Fibroblast of skin of back (primary cell): ENCODE measurements at regions not wholly inside any gene's neighbourhood (a gene's known extent, or its start where the extent isn't known, plus 50 kb on each side); places are given as distances from the start of the nearest gene placed in this dataset.

Experiments used
- DNase-seq: peaks from one replicate; pipeline ENCODE4 v3.0.0-alpha.2; 2013

DNA sequence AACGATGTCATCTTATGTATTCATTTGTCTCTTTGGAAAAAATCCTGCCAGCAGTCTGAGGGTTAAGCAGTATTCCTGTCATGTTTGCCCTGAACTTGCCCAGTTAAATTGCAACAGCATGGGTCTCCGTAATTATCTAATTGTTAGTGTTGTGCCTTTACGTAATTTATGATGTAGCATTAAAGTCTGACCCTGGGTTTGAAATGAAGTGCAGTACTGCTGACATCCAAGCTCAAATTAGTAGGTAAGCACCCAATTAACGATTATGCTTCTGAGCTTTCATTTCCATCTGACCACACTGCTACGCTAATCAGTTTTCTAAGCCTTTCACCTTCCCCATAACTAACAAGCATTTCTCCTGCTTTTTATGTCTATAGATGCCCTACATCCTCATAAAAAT is 241.8 kb downstream of the ARRDC4 start:
- DNase-seq = no peak

DNA sequence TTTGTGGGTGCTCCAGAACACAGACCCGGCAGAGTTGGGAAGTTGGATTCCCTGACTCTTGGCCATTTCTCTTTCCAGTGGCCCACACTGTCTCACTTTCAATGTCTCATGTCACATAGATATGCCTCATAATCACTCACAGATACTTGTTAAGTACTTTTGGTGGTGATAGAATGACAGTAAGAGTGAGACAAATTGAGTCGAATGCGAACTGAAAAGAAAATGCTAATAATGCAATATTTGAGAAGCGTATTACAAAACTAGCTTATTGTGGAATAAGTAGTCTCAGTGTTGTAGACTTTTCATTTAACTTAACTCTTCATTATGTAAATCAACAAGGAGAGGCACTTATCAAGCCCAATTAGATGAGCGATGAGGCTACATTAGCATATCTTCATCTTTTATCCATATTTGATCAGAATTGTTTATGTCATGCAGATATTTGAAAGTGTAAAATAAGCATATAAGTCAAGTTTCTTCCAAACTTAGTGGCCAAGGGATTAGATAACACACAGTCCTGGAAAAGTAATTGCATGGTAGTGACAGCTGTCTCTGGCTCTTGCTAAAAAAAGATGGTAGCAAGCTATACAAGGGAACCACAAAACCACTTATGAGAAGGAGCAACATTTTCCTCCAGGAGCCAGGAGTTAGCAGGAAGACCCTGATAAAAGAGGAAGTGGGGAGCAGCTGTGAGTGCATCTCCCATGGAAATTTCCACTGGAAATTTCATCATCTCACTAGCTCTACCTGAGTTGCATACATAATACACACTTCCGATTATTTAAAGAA is 243.6 kb downstream of the ARRDC4 start:
- DNase-seq = no peak

DNA sequence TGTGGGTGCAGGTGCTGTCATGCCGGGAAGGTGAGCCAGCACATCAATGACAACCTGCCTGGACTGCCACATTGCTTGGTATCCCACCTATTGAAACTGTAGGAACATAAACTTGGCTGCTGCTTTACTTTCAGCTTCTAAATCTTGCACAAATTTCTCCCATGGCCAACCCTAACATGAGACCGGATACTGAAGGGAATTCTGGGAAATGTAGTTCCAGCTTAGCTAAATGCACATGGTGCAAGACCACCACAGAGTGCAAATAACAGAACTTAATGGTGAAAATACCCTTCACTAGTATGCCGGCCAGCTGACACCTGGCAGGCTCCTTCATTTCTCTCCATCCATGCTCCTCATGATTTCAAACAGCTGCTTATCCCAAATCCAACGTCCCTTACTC is 247.4 kb downstream of the ARRDC4 start:
- no peak for DNase-seq

DNA sequence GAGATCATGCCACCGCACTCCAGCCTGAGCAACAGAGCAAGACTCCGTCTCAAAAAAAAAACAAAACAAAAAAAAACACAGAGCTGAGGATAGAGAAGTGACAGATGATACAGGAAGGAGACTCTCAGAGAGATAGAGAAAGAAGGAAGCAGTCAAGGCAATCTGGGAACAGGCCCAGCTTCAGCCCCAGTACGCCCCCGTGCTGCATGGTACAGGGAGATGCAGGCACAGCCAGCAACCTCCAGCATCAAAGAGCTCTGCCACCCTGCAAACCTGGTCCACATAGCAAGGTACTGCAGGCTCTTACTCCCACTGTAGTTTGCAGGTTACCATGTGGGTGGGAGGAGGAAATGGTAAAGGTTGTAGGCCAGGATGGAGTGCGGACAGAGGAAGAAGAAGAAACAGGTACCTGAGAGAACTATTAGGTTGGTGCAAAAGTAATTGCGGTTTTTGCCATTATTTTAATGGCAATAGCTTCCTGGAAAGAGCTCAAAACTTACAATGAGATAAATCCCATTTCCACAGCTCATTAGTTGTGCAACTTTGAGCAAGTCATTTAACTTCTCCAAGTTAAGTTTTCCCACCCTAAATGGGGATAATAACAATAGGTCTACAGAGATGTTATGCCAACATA is 253.0 kb downstream of the ARRDC4 start:
- no peak for DNase-seq

DNA sequence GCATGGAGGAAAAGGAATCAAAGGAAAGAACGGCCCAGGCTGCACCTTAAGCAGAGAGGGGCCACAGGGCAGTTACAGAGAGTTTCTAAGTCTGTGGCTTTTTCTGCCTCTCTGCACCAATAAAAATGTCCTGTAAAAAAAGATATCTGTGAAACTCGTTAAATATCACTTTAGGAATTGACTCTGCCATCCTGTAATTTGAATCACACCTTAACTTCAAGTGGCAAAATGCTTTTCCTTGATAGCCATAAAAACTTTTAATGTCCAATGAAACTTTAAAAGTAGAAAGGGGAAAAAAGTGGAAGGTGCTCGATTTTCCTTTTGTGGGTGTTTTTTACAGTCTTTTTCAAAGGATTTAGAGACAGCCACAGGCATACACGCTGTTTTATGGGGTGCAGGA is 255.7 kb downstream of the ARRDC4 start:
- DNase-seq = no peak

DNA sequence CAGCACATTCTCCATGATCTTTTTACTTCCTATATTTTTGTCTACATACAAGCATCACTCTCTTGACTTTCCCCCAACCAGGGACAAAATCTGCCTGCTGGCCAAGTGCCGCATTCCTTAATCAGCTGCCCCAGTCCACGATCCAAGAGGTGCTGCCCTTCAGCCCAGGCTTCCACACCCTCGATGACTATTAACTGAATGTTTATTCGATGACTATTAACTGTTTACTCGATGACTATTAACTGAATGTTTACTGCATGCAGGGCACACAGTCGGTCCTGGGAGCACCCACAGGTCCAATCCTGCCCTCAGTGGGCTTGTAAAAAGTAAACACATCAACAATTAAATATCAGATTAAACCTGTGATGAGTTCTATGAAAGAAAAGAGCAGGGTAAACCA is 256.9 kb downstream of the ARRDC4 start:
- no peak for DNase-seq

DNA sequence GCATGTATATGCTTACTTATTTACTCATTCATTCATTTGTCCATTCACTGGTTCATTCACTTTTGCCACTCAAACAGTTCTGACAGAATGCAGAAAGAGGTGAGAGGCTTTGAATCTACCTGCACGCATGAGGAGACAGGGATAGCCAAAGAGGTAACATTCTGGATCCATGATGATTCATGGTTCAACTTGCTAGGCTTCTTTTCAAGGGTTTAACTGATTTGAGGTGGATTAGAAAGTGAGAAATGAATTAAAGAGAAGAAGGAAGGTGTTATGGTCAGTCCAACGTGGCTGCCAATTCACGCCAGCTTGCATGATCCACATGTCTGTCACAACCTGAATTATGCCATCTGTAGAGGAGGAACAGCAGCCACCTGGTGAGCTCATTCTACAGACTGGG is 260.6 kb downstream of the ARRDC4 start:
- no peak for DNase-seq

DNA sequence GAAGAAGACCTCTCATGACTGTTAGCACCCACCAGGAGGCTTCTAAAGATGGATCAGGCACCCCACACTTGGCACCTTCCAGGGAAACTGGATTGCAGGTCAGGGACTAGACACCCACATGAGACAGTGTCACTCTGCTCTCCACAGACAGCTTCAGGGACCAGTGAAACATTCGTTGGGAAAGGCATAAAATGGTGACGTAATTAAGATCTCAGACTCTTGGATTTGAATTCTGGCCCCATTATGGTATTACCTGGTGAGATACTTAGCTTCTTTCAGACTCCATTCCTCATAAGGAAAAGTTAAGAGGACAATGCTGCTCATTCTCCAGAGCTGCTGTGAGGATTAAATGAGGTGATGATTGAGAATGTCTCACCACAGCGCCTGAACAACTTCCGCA is 261.1 kb downstream of the ARRDC4 start:
- DNase-seq = no peak

DNA sequence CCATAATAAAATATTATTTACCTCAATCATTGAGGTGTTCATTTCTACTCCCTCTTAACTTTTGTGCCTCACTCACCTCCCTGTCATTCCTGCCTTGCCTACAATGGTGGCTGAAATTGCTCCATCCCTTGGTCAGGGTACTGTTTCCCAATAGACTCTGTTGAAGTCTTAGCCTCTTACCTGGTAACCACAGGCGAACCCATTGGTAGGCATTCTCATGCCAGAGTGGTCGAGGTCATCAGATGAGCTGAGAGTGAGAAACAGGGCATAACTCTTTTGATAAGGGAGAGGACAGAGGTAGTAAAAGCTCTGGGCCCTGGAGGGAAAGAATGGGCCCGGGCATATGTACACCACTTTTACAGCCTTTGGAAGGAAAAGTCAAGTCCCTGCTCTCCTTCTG is 265.6 kb downstream of the ARRDC4 start:
- DNase-seq = no peak

DNA sequence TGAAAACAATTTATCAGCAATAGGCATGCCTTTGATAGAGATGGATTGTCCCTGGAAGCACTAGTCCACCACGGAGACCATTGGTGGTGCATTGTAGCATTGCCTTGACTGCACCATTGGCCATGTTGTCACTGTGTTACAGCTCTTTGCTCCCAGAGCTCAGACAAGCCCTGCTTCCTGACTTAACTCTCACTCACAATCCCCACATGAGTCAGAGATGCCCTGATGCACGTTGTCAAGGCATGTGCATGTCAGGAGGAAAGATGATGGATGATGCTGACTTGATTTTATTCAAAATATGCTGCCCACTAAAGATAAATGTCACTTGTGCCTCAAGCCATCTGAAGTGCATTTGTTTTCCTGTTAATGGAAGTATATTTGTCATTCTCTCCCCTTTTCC is 266.1 kb downstream of the ARRDC4 start:
- no peak for DNase-seq

DNA sequence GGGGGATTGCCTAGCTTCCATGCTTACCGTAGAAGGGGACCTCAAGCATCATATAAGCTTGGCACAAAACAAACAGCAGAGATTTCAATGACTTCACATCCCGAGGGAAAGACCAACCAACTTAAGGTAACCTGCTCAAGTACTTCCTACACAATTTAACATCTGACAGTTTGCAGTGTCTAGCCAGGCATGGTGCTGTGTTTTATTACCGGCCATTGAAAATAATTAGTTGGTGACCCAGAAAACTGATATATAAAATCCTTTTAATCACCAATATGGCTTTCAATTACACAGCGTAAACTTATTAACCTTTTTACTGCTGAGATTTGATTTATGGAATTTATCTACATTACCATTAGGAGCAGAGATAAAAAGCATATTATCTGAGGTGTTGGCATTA is 268.3 kb downstream of the ARRDC4 start:
- no peak for DNase-seq

DNA sequence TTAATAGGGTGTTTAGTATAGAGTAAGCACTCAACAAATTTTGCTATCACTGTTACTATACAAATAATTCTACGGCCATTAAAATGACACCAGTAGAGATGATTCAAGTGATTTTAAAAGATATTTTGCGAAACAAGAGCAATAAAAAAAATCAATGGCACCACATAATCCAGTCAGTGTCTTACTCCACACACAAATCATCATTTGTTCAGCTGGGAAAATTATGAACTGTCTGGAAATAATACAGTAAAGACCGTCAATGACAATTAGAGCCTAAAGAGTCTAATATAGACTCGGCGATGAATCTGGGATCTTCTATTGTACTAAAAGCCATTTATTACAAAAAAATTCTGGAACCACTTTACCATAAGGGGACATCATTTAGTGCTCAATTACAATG is 270.5 kb downstream of the ARRDC4 start:
- DNase-seq = no peak

DNA sequence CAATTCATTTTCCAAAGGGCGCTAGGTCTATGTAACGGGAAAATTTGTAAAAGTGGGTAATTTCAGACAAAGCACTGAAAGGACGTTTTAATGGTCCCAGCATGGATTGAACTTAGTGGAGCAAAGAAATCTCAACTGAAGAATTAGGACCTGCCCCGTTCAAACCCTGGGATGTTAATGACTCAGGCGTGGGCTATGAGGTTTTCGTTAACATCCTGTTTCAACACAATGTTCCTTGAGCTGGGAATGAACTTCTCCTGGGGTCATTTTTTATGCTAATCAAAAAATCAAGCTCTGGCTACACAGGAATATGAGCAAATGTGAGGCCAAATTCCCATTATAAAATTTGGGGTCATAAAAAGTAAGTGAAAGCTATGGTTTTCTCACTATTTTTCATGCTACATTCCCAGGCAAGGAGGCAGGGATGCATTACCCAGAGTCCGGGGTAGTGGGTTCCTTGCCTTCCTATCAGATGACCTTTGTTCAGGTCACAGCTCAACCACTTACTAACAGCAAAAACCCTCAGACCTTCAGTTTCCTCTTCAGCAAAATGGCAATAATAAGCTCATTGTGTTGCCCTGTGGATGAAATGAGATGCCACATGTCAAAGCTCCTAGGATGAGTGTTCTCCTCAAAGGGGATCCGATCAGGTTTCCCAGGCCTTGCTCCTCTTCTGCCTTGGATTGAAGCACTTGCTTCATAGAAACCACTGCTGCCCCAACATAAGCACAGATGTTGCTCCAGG is 271.4 kb downstream of the ARRDC4 start:
- no peak for DNase-seq

DNA sequence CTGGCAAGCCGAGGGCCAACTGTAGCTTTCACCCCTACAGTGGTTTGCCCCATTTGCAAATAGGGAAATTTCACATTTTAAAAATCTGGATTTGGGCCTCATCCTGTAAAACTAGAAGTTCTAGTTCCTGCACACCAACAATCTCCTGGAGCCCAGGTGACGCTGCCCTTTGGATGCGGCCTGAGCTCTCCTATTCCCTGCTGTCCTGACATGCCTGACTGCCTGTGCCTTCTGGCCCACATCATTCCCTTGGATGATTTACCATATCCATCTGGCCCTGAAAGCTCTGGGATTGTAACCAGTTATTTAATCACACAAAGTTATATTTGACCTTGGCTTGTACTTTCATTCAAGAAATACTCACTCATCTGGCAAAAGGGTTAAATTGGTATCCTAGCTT is 272.3 kb downstream of the ARRDC4 start:
- DNase-seq = no peak

DNA sequence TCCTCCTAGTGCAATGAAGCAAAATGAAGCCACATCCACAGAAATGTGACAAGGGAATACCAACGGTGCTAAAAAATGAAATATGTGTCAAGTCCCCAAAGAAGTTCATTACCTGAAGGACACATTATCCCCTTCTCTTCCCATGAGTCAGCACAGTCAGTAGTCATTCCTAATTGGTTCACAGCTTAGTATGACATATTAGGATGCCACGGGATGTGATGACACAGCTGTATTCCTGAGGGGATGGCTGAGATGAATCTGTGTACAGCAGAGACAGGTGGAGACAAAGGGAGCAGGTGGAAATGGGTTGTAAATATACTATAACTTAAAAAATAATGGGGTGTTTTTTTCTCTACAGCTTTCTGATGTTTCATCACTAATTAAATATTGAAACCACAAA is 273.4 kb downstream of the ARRDC4 start:
- no peak for DNase-seq

DNA sequence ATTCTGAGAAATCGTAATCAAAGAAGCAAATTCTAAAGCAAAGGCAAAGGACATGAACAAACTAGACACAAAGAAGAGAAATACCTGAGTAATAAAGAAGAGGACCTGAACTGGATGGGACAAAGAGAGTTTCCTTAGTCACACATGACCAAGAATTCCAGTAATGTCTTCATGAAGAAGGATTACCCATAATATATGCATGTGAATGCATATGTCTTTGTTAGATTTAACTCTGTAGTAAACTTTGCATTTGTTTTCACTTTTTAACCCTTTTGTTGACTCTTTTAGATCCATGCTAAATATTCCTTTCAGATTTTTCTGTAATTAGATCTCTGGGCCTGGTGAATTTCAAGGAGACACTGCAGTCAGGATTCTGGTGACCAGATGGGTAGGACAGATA is 279.8 kb downstream of the ARRDC4 start:
- DNase-seq = no peak

DNA sequence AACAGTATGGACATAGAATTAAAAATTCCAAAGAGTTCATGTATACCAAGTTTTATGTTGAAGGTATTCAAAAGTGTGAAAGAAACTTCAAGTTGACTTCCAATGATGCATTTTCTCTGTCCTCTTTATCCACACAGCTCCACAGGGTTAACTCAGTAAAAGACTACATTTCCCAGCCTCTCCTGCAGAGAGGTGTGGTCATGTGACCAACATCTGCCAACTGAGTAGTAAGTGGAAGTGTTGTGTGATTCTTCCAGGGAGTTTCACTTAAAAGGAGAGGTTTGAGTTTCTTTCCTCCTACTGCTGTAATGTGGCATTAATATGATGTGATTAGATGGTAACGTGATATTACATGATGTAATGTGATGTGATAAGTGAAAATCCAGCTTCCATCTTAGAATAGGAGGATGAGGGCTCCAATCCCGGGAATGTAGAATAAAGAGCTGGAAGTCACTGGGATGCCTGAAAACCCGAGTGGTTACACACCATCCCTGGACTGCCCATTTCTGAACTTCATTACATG is 280.6 kb downstream of the ARRDC4 start:
- no peak for DNase-seq

DNA sequence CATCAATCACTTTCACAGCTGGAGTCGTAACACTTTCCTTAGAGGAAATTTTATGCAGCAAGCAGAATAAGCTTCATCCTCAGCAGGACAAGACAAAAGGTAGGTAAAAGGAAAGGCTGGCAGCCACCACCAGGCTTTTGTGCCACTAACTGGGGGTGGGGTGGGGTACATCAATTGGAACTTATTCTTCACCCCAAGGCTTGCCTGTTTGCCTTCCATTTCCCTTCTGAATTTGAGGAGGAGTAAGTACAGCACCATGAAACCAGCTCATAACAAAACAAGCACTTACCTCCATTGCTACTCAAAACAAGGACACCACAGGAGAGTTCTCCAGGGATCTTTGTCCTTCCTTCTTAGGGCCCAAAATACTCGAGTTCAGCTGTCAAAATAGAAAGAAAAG is 296.8 kb downstream of the ARRDC4 start:
- no peak for DNase-seq

DNA sequence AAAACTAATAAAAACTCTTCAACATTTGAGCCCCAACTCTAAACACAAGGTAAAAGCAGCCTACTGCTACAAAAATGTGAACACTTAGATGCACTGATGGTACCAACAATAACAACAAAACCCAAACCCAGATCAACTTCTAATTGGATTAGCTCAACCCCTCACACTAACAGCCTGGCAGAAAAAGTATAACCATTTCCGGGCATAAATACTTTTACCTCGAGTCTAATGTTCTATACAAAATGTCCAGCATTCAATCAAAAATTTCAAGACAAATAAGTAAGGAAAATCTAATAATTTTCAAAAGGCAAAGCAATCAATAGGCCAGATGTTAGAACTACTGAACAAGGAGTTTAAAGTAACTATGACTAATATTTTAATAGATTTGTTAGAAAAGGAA is 303.3 kb downstream of the ARRDC4 start:
- no peak for DNase-seq

DNA sequence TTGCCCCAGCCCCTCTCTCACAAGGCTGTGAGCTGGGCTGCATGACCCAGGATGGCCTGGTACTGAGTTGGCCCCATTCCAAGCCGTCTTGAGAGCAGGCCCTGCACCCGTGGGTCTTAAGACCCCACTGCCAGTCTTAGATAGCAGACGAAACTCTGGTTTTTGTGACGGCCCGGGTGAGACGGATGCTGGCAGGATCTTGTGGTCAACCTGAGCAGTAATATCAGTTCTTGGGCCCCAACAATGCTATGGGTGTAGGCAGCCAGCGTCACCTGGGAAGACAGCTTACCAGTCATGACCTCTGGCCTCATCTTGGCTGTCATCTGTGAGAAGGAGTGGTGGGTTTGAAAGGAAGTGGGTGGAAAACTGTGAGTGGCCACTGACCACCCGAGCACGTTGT is 305.8 kb downstream of the ARRDC4 start:
- DNase-seq = no peak

DNA sequence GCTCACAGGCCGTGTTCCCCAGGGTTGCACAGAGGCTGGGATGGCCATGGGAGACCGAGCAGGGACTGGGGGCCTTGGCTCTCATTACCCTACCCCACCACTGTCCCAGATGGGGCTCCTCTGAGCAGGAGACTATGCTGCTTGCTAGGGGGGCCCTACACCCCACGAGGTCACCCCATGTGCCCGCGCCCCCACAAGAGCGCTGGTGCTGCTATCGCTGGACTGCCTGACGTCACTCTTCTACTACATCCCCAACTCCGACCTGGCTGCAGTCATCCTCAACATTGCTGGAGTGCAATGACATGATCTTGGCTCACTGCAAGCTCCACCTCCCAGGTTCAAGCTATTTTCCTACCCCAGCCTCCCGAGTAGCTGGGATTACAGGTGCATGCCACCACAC is 307.7 kb downstream of the ARRDC4 start:
- DNase-seq = no peak

DNA sequence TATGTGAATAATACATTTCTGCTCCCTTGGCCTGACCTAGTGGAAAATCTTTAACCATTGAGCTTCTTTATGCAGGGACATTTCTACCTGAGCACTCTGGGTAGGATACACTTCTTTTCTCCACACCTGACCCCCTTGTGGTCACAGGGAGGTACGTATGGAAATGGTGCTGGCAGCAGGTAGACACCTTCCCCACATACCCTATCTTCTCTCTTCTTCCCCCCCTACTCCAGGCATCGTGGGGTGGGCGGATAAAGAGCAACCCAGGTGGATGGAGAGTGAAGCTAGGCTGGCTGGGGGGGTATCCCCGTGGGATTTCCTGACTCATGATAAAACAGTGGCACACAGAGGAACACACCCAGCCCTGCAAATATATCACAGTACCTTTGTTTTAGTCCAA is 312.1 kb downstream of the ARRDC4 start:
- DNase-seq = no peak

DNA sequence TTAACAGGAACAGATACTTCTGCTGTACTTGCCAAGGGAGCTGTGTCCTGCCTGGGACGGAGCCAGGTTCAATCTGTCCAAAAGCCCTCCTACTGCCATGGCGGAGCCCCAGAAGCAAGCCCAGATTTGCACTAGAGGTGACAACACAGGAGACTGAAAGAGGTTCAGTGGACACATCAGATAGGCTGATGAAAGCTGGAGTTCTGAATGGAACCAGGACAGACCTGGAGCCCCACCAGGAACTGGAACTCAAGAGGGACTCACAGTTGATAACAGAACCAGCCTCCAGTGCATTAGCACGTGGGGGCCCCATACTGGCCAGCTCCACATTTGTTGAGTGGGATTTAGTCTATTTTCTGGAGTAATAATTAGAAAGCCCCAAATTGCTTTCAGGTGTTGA is 315.5 kb downstream of the ARRDC4 start:
- no peak for DNase-seq

DNA sequence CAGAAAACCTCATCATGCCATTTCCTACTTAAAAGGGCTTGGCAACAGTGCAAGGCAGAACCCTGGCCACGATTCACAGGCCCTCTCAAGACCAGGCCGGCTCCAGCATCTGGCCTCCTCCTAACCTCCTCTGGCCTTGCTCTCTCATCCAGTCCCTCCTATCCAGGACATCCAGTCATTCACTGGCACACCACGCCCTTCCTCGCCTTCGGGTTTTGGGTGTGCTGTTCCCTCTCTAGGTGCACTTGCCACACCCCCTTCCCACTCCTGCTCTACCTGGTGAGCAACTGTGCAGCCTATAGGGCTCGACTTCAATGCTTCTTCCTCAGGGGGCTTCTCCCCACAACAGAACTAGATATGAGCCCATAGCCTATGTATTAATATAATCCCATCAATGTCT is 317.1 kb downstream of the ARRDC4 start:
- no peak for DNase-seq
